HL-60 (cell line): ENCODE measurements at regions not wholly inside any gene's neighbourhood (a gene's known extent, or its start where the extent isn't known, plus 50 kb on each side); places are given as distances from the start of the nearest gene placed in this dataset.

Experiments
- CTCF ChIP-seq: IDR thresholded peaks from one replicate; pipeline ENCODE4 v1.5.1; 2011; ENCODE audit warnings: low read length, control low read depth, inconsistent platforms; ENCODE audit not compliant: insufficient read depth
- GABPA ChIP-seq: IDR thresholded peaks from 2 replicates; pipeline ENCODE4 v1.6.1; 2012; ENCODE audit warnings: low read depth
- POLR2AphosphoS5 ChIP-seq: IDR thresholded peaks from 2 replicates; pipeline ENCODE4 v1.6.1; 2012; ENCODE audit warnings: low read depth
- SPI1 ChIP-seq: IDR thresholded peaks from 2 replicates; pipeline ENCODE4 v1.6.1; 2012; ENCODE audit warnings: low read depth, mild to moderate bottlenecking, borderline replicate concordance
- TF ChIP-seq, protein P1 (sequence below): IDR thresholded peaks from 2 replicates; pipeline ENCODE4 v1.6.1; 2012; ENCODE audit warnings: low read depth; ENCODE audit not compliant: insufficient replicate concordance

DNA sequence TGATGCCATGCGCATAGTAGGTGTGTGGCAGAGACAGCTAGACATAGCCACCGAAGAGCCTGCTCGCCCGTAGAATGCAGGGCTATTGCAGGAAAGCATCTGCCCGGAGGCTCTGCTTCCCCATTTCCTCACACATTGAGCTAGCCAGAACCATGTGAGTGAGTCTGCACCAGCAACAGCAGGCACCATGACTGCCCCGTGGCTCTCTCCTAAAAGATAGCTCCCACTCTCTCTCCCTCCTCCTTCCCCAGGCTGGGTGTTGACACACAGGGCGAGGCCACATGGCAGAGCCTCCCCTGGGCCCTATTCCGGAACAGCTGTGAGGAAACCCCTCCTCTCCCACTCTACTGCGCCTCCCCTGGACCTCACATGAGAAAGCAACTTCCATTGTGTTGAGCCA, 52.3 kb upstream of the ATP12A start:
- TF ChIP-seq CTCF (no peak), POLR2AphosphoS5 (no peak), SPI1 (no peak), GABPA (no peak)
- TF ChIP-seq, protein P1, sequence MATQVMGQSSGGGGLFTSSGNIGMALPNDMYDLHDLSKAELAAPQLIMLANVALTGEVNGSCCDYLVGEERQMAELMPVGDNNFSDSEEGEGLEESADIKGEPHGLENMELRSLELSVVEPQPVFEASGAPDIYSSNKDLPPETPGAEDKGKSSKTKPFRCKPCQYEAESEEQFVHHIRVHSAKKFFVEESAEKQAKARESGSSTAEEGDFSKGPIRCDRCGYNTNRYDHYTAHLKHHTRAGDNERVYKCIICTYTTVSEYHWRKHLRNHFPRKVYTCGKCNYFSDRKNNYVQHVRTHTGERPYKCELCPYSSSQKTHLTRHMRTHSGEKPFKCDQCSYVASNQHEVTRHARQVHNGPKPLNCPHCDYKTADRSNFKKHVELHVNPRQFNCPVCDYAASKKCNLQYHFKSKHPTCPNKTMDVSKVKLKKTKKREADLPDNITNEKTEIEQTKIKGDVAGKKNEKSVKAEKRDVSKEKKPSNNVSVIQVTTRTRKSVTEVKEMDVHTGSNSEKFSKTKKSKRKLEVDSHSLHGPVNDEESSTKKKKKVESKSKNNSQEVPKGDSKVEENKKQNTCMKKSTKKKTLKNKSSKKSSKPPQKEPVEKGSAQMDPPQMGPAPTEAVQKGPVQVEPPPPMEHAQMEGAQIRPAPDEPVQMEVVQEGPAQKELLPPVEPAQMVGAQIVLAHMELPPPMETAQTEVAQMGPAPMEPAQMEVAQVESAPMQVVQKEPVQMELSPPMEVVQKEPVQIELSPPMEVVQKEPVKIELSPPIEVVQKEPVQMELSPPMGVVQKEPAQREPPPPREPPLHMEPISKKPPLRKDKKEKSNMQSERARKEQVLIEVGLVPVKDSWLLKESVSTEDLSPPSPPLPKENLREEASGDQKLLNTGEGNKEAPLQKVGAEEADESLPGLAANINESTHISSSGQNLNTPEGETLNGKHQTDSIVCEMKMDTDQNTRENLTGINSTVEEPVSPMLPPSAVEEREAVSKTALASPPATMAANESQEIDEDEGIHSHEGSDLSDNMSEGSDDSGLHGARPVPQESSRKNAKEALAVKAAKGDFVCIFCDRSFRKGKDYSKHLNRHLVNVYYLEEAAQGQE: no peak
